ENCODE measurements at regions not wholly inside any gene's neighbourhood (a gene's known extent, or its start where the extent isn't known, plus 50 kb on each side); places are given as distances from the start of the nearest gene placed in this dataset.

DNA sequence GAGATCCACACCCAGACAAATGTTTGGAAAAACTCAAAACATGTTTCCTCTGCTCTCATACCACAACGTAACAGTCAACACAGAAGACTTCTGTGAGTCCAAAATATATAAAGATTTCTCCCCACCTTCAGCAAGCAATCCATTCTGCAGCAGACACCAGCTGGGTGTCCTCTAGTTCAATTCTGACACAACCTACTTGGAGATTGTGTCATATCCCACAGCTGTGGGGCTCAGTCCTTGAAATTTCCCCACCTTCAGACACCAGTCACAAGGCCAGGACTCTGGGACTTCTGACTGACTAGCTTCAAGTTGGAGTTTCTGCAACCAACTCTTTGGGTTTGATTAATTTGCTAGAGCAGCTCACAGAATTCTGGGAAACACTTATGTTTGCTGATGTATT, 244.8 kb upstream of the CDYL start:
- peaks cover 9% of the 10 kb centered on the region for H3K27me3 Mint-ChIP-seq
- no peaks in the 10 kb centered on the region for H3K36me3 Mint-ChIP-seq
- DNase-seq: no peak
- Histone ChIP-seq H3K27ac (ENCODE audit: insufficient read depth, low read length, poor library complexity, severe bottlenecking) (no peak overlapping the region), H3K4me3 (ENCODE audit: low read depth, low read length) (no peak overlapping the region), H3K4me1 (ENCODE audit: control insufficient read depth, insufficient read depth, low read length, poor library complexity, severe bottlenecking) (no peaks in the 10 kb centered on the region), H3K9me3 (ENCODE audit: control insufficient read depth in 2 of 2, low read length in 2 of 2) (peaks cover 6 to 7% of the 10 kb centered on the region in 2 experiments), H3K36me3 (ENCODE audit: control insufficient read depth, insufficient read depth, low read length) (no peaks in the 10 kb centered on the region), H3K27me3 (ENCODE audit: control insufficient read depth, insufficient read depth, low read length) (peaks cover 8% of the 10 kb centered on the region)
- ATAC-seq (ENCODE audit: low read depth in 2 of 2): no peak
- H3K4me1 Mint-ChIP-seq: no peaks in the 10 kb centered on the region
- H3K4me3 Mint-ChIP-seq: no peak overlapping the region
- H3K27ac Mint-ChIP-seq: no peak overlapping the region
- peaks cover 2 to 40% (median 10%) of the 10 kb centered on the region in 7 donors for H3K9me3 Mint-ChIP-seq

GRCh38 chr6:4522453-4522852, 253.8 kb upstream of the CDYL start:
- Histone ChIP-seq H3K9me3 (ENCODE audit: control insufficient read depth in 2 of 2, low read length in 2 of 2) (no peaks in the 10 kb centered on the region), H3K4me3 (ENCODE audit: low read depth, low read length) (no peak overlapping the region), H3K4me1 (ENCODE audit: control insufficient read depth, insufficient read depth, low read length, poor library complexity, severe bottlenecking) (no peaks in the 10 kb centered on the region), H3K27me3 (ENCODE audit: control insufficient read depth, insufficient read depth, low read length) (no peaks in the 10 kb centered on the region), H3K36me3 (ENCODE audit: control insufficient read depth, insufficient read depth, low read length) (no peaks in the 10 kb centered on the region), H3K27ac (ENCODE audit: insufficient read depth, low read length, poor library complexity, severe bottlenecking) (no peak overlapping the region)
- no peak for ATAC-seq (ENCODE audit: low read depth in 2 of 2)
- no peaks in the 10 kb centered on the region for H3K4me1 Mint-ChIP-seq
- H3K4me3 Mint-ChIP-seq: no peak overlapping the region
- H3K27me3 Mint-ChIP-seq: peaks cover 8% of the 10 kb centered on the region
- DNase-seq: peak in 1 of 3 donors; percentile 2
- no peak overlapping the region for H3K27ac Mint-ChIP-seq
- no peaks in the 10 kb centered on the region for H3K36me3 Mint-ChIP-seq
- H3K9me3 Mint-ChIP-seq: peaks cover 1 to 10% (median 3%) of the 10 kb centered on the region in 7 donors

DNA sequence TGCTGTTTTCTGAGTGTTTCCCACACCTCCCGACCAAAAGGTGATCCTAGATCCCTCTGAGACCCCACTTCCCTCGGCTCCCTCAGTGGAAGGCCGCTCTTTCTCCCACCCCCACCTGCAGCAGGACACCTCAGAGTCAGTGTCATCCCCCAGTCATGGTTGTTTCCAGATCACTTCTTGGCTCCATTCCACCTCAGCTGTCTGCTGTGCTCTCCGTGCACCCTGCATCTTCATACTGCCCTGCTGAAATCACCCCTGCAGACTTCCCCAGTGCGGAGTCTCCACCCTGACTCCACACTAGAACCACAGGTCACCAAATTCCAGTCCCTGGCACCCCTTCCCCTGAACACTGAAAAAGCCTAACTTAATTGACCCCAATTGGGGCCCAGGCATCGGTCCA, 255.1 kb upstream of the CDYL start:
- no peak overlapping the region for H3K4me3 Mint-ChIP-seq
- peaks cover 8% of the 10 kb centered on the region for H3K27me3 Mint-ChIP-seq
- DNase-seq (no peak), ATAC-seq (ENCODE audit: low read depth in 2 of 2) (no peak)
- no peak overlapping the region for H3K27ac Mint-ChIP-seq
- H3K36me3 Mint-ChIP-seq: no peaks in the 10 kb centered on the region
- no peaks in the 10 kb centered on the region for H3K9me3 ChIP-seq (ENCODE audit: control insufficient read depth in 2 of 2, low read length in 2 of 2)
- H3K4me1 Mint-ChIP-seq: no peaks in the 10 kb centered on the region
- no peak overlapping the region for H3K27ac ChIP-seq (ENCODE audit: insufficient read depth, low read length, poor library complexity, severe bottlenecking)
- no peak overlapping the region for H3K4me3 ChIP-seq (ENCODE audit: low read depth, low read length)
- H3K27me3 ChIP-seq (ENCODE audit: control insufficient read depth, insufficient read depth, low read length): no peaks in the 10 kb centered on the region
- H3K4me1 ChIP-seq (ENCODE audit: control insufficient read depth, insufficient read depth, low read length, poor library complexity, severe bottlenecking): no peaks in the 10 kb centered on the region
- no peaks in the 10 kb centered on the region for H3K36me3 ChIP-seq (ENCODE audit: control insufficient read depth, insufficient read depth, low read length)
- H3K9me3 Mint-ChIP-seq: peaks cover 0 to 5% (median 3%) of the 10 kb centered on the region in 7 donors

GRCh38 chr6:4518506-4518905, 257.7 kb upstream of the CDYL start:
- Mint-ChIP-seq H3K4me3 (no peak overlapping the region), H3K9me3 (peaks cover 0 to 5% (median 3%) of the 10 kb centered on the region in 7 donors), H3K27me3 (peaks cover 8% of the 10 kb centered on the region), H3K4me1 (no peaks in the 10 kb centered on the region), H3K27ac (no peak overlapping the region), H3K36me3 (no peaks in the 10 kb centered on the region)
- ATAC-seq (ENCODE audit: low read depth in 2 of 2) (no peak), DNase-seq (no peak)
- no peaks in the 10 kb centered on the region for H3K36me3 ChIP-seq (ENCODE audit: control insufficient read depth, insufficient read depth, low read length)
- no peaks in the 10 kb centered on the region for H3K9me3 ChIP-seq (ENCODE audit: control insufficient read depth in 2 of 2, low read length in 2 of 2)
- H3K4me3 ChIP-seq (ENCODE audit: low read depth, low read length): no peak overlapping the region
- H3K4me1 ChIP-seq (ENCODE audit: control insufficient read depth, insufficient read depth, low read length, poor library complexity, severe bottlenecking): no peaks in the 10 kb centered on the region
- no peaks in the 10 kb centered on the region for H3K27me3 ChIP-seq (ENCODE audit: control insufficient read depth, insufficient read depth, low read length)
- H3K27ac ChIP-seq (ENCODE audit: insufficient read depth, low read length, poor library complexity, severe bottlenecking): no peak overlapping the region

GRCh38 chr6:4516206-4516605, 260.0 kb upstream of the CDYL start:
- H3K27me3 Mint-ChIP-seq: no peaks in the 10 kb centered on the region
- H3K36me3 Mint-ChIP-seq: no peaks in the 10 kb centered on the region
- no peak for ATAC-seq (ENCODE audit: low read depth in 2 of 2)

GRCh38 chr6:4513561-4513960, 262.6 kb upstream of the CDYL start:
- no peak overlapping the region for H3K27ac ChIP-seq (ENCODE audit: insufficient read depth, low read length, poor library complexity, severe bottlenecking)
- no peaks in the 10 kb centered on the region for H3K9me3 ChIP-seq (ENCODE audit: control insufficient read depth in 2 of 2, low read length in 2 of 2)
- H3K27me3 ChIP-seq (ENCODE audit: control insufficient read depth, insufficient read depth, low read length): no peaks in the 10 kb centered on the region
- no peaks in the 10 kb centered on the region for H3K27me3 Mint-ChIP-seq
- DNase-seq: no peak
- no peaks in the 10 kb centered on the region for H3K36me3 ChIP-seq (ENCODE audit: control insufficient read depth, insufficient read depth, low read length)
- H3K36me3 Mint-ChIP-seq: no peaks in the 10 kb centered on the region
- H3K27ac Mint-ChIP-seq: no peak overlapping the region
- H3K4me3 Mint-ChIP-seq: no peak overlapping the region
- peaks cover 0 to 5% (median 0%) of the 10 kb centered on the region in 7 donors for H3K9me3 Mint-ChIP-seq
- no peaks in the 10 kb centered on the region for H3K4me1 ChIP-seq (ENCODE audit: control insufficient read depth, insufficient read depth, low read length, poor library complexity, severe bottlenecking)
- H3K4me1 Mint-ChIP-seq: no peaks in the 10 kb centered on the region
- ATAC-seq (ENCODE audit: low read depth in 2 of 2): no peak
- no peak overlapping the region for H3K4me3 ChIP-seq (ENCODE audit: low read depth, low read length)

More at GRCh38 chr6:4516206-4516605, 260.0 kb upstream of the CDYL start:
- Mint-ChIP-seq H3K27ac (no peak overlapping the region), H3K4me1 (no peaks in the 10 kb centered on the region), H3K9me3 (peaks cover 0 to 5% (median 0%) of the 10 kb centered on the region in 7 donors), H3K4me3 (no peak overlapping the region)
- Histone ChIP-seq H3K4me3 (ENCODE audit: low read depth, low read length) (no peak overlapping the region), H3K27me3 (ENCODE audit: control insufficient read depth, insufficient read depth, low read length) (no peaks in the 10 kb centered on the region), H3K4me1 (ENCODE audit: control insufficient read depth, insufficient read depth, low read length, poor library complexity, severe bottlenecking) (no peaks in the 10 kb centered on the region), H3K36me3 (ENCODE audit: control insufficient read depth, insufficient read depth, low read length) (no peaks in the 10 kb centered on the region), H3K27ac (ENCODE audit: insufficient read depth, low read length, poor library complexity, severe bottlenecking) (no peak overlapping the region), H3K9me3 (ENCODE audit: control insufficient read depth in 2 of 2, low read length in 2 of 2) (no peaks in the 10 kb centered on the region)
- DNase-seq: no peak

DNA sequence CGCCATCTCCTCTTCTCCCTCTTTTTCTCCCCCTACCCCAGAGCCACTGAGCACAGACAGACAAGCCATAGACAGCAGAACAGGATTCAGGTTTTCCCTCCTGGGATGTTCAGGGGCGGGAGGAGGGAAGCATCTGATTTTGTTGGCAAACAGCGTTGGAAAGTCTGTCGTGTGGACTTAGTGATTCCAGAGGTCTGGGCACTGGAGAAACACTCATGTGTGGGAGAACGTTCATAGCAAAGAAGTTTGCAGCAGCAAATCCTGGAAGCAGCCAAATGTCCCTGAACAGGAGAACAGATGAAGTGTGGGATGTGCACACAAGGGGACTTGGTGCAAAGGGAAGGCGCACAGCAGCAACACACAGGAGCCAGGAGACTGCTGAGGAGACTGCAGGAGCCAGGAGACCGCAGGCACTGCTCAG, 264.1 kb upstream of the CDYL start:
- H3K4me1 Mint-ChIP-seq: no peaks in the 10 kb centered on the region
- Histone ChIP-seq H3K4me3 (ENCODE audit: low read depth, low read length) (no peak overlapping the region), H3K9me3 (ENCODE audit: control insufficient read depth in 2 of 2, low read length in 2 of 2) (no peaks in the 10 kb centered on the region), H3K36me3 (ENCODE audit: control insufficient read depth, insufficient read depth, low read length) (no peaks in the 10 kb centered on the region), H3K27ac (ENCODE audit: insufficient read depth, low read length, poor library complexity, severe bottlenecking) (no peak overlapping the region), H3K27me3 (ENCODE audit: control insufficient read depth, insufficient read depth, low read length) (no peaks in the 10 kb centered on the region), H3K4me1 (ENCODE audit: control insufficient read depth, insufficient read depth, low read length, poor library complexity, severe bottlenecking) (no peaks in the 10 kb centered on the region)
- peaks cover 0 to 5% (median 0%) of the 10 kb centered on the region in 7 donors for H3K9me3 Mint-ChIP-seq
- H3K27me3 Mint-ChIP-seq: no peaks in the 10 kb centered on the region
- H3K27ac Mint-ChIP-seq: no peak overlapping the region
- no peak overlapping the region for H3K4me3 Mint-ChIP-seq
- ATAC-seq (ENCODE audit: low read depth in 2 of 2): no peak
- no peak for DNase-seq
- no peaks in the 10 kb centered on the region for H3K36me3 Mint-ChIP-seq

DNA sequence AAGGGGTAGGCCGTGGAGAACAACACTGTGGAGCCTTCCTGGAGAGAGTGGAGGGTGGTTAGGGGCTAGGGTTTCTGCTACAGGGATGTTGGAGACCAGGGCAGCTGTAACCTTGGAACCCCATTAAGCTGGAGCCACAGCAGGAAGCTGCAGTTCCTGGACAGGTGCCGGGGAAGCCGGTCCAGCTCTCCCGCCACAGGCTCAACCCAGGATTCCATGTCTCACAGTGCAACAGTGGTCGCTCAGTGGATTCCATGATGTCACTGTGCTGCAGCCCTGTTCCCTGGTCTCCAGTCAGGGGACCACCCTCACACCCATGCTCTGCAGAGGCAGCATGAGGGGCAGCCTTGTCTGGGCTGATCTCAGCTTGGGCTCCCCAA, 264.6 kb upstream of the CDYL start:
- Mint-ChIP-seq H3K27ac (no peak overlapping the region), H3K36me3 (no peaks in the 10 kb centered on the region), H3K27me3 (no peaks in the 10 kb centered on the region), H3K4me3 (no peak overlapping the region), H3K4me1 (no peaks in the 10 kb centered on the region), H3K9me3 (peaks cover 0 to 5% (median 0%) of the 10 kb centered on the region in 7 donors)
- Histone ChIP-seq H3K27me3 (ENCODE audit: control insufficient read depth, insufficient read depth, low read length) (no peaks in the 10 kb centered on the region), H3K9me3 (ENCODE audit: control insufficient read depth in 2 of 2, low read length in 2 of 2) (no peaks in the 10 kb centered on the region), H3K36me3 (ENCODE audit: control insufficient read depth, insufficient read depth, low read length) (no peaks in the 10 kb centered on the region), H3K4me3 (ENCODE audit: low read depth, low read length) (no peak overlapping the region), H3K4me1 (ENCODE audit: control insufficient read depth, insufficient read depth, low read length, poor library complexity, severe bottlenecking) (no peaks in the 10 kb centered on the region), H3K27ac (ENCODE audit: insufficient read depth, low read length, poor library complexity, severe bottlenecking) (no peak overlapping the region)
- DNase-seq: no peak
- no peak for ATAC-seq (ENCODE audit: low read depth in 2 of 2)
